GM18858 (cell line): ENCODE measurements at regions not wholly inside any gene's neighbourhood (a gene's known extent, or its start where the extent isn't known, plus 50 kb on each side); places are given as distances from the start of the nearest gene placed in this dataset.
"Not testable (repeated sequence)": the region's sequence is repeated elsewhere in the genome, so short reads cannot be mapped to it uniquely, and the experiment has no call there.

Experiments
- ATAC-seq: cut with Tn5 transposase; IDR thresholded peaks from one replicate; pipeline ENCODE4 v1.9.1; 2021; ENCODE audit not compliant: unreplicated experiment

DNA sequence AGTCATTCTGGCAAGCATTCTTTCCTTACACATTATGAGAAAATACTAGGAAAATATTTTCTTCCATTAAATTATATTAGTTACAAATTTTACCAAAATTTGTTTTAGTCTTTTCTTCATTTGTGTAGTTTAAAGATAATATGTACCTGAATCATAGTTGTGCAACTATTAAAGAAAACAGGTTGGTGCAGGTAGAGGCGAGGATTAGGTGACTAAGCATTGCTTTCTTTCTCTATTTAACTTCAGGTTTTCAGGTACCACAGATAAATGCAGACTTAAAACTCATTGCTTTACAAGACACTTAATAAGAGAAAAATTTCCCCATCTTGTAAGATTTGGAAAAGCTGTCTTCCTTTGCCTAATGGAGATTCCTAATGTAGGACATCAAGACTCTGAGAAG, 1175.5 kb upstream of the ADGRB3 start:
- no peak for ATAC-seq

DNA sequence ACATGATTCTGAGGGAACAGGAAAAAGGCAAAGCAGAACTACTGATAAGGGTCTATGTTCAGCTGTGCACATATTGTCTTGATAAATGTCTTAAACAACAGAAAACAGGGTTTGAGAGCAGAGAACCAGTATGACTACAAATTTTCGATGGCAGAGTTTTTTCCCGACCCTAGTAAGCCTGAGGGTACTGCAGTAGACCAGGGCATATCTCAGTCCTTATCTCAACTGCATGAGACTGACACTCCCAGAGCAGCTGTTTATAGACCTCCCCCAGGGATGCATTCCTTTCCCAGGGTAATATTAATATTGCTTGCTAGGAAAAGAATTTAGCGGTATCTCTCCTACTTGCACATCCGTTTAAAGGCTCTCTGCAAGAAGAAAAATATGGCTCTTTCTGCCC, 1176.8 kb upstream of the ADGRB3 start:
- no peak for ATAC-seq

DNA sequence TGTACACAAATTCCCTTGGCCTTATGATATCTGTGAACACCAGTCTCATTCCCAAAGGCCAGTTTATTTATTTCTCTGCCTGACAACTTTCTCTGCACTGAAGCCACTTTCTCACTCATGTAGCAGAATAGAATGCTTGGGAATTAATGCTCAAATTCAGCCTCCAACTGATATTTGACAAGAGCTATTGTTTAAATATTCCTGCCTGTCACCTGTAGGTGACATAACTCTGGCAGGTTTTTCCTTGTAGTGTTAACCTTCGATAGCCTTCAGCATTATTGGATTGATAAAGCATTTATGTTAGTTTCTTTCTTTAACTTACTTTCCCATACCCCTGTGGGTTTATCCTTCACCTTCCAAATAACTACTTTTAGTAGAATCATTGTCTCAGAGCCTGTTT, 1183.2 kb upstream of the ADGRB3 start:
- no peak for ATAC-seq

DNA sequence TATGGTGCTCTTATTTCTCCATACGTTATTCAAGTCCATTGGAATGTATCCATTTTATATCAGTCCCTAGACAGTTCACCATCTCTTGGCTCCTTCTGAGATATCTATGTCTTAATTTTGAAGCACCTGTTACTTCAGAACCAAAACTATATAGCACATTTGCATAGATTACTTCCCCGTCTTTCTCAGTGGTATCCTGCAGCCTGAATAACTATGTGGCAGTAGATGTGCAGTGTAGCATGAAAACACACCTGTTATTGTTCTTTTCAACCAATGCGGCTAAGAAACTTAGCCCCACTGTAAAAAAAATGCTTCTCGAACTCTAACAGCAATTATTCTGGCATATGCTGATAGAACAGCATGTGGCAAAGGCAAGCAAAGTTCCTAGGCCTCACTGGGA, 1184.4 kb upstream of the ADGRB3 start:
- peak; percentile 73 for ATAC-seq

DNA sequence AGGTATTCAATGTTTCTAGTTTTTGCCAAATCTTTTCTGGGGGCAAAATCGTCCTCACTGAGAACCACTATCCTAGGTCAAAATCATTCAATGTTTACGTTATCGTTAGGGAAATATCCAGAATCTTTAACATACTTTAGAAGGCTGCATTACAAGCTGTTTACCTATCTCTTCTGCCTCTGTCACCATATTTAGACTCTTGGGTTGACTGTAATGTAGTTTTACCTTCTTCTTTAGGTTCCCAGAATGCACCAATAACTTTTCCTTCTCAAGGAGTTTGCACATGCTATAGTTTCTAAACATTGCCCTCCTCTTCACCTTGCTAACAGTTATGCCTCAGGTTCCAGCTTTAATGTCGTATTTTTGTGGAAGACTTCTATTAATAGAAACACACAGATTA, 1185.5 kb upstream of the ADGRB3 start:
- ATAC-seq = no peak

DNA sequence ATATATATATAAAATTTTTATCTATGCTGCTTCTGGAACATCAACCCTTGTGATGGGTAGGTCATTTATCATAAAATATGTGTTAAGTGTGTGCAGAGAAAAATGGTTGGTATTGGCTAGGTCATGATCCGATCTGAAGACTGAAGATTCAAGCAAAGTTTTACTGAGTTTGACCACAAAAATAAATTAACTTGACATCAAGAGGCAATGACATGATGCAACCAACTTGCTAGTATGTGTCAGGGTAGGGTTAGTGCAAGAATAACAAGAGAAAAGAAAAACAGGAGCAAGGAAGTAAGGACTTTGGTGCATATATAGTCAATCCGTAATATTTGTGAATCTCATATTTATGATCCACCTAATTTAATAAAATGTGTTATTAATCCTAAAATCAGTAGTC, 1202.0 kb upstream of the ADGRB3 start:
- ATAC-seq = no peak

DNA sequence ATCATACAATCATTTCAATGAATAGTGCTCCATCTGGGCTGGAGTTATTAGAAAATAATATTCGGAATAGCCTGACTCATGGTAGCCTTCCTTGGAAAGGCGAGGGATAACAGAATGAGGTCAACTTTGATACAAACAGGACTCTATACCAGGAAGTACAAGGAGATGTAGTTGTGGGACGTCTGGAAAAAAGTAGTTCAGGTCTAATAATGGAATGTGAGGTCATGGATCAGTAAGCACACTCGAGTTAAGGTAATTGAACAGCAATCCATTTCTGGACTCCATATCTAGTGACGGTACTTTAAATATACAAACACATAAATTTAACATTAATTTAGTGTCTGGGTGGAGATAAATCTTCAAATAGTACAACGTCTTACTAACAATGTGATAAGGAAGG, 1204.0 kb upstream of the ADGRB3 start:
- no peak for ATAC-seq

DNA sequence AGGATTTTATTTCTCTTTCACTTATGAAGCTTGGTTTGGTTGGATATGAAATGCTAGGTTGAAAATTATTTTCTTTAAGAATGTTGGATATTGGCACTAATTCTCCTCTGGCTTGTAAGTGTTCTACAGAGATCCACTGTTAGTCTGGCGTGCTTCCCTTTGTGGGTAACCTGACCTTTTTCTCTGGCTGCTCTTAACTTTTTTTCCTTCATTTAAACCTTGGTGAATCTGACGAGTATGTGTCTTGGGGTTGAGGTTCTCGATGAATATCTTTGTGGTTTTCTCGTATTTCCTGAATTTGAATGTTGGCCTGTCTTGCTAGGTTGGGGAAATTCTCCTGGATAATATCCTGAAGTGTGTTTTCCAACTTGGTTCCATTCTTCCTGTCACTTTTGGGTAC, 1208.4 kb upstream of the ADGRB3 start:
- not testable (repeated sequence) for ATAC-seq

DNA sequence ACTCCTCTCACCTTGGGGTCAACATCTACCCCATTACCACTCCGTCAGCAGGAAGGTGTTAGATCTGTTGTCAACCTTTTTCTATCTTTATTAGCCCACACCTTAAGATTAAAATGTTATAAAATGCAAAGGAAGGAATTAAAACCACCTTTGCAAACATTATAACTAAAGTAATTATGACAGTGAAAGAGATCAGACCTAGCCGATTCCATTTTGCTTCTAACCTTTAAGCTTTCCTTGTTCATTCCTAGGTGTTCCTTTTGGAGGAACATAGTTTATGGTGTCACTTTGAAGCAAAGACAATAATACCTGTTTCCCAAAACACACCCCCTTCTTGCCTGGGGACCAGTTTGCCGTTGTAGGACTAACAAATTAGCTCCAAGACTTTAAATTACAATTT, 1223.0 kb upstream of the ADGRB3 start:
- ATAC-seq = no peak

DNA sequence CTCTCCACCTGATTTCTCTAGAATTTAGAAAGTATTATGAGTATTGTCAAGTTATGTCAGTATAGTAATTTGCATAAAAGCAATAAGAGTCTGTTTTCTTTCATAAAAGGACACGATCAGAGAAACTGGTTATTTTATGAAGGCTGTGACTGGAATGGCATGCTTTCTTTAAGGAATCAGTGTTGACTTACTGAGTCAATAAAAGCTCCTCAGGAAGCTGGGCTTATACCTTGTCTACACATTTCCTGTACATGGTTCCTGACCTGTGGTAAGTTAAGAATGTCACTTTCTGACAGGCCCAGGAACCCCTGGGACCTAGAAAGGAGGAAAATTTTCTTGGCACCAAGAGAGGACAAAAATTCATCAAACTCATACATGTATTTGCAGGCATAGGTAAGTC, 1224.0 kb upstream of the ADGRB3 start:
- no peak for ATAC-seq

DNA sequence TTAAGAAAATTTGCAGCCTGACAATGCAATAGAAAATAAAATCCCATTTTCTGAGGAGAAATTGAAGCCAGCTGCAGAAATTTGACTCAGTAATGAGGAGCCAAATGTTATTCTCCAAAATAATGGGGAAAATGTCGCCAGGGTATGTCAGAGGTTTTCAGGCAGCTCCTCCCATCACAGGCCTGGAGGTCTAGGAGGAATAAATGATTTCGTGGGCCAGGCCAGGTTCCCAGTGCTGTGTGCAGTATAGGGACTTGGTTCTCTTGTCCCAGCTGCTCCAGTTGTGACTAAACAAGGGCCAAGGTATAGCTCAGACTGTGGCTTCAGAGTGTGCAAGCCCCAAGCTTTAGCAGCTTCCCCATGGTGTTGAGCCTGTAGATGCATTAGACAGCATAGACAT, 1240.8 kb upstream of the ADGRB3 start:
- ATAC-seq = no peak

DNA sequence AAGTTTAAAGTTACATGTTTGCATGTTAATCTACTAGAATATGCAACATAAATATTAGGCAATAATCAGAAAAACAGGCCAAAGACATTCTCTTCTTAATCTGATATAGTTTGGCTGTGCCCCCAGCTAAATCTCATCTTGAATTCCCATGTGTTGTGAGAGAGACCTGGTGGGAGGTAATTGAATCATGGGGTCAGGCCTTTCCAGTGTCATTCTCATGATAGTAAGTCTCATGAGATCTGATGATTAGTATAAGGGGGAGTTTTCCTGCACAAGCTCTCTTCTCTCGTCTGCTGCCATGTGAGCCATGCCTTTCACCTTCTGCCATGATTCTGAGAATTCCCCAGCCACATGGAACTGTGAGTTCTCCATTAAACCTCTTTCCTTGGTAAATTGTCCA, 1241.7 kb upstream of the ADGRB3 start:
- ATAC-seq = no peak

DNA sequence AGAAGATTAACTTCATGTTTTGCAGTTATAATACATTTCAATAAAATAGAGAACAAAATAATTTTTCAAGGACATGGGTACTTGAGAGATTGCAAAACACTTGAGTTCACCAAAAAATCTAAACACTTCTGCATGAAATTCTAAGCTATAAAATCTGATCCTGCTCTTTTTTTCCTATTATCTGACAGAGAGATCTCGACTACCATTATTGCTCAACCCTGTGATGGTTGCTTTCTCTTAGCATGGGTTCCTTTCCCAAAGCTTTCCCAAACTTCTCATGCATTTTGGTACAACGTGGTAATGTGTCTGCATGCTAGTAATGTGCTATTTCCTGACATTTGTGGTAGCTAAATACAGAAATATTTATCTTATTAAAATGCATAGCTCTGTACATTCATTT, 1243.1 kb upstream of the ADGRB3 start:
- ATAC-seq = no peak

DNA sequence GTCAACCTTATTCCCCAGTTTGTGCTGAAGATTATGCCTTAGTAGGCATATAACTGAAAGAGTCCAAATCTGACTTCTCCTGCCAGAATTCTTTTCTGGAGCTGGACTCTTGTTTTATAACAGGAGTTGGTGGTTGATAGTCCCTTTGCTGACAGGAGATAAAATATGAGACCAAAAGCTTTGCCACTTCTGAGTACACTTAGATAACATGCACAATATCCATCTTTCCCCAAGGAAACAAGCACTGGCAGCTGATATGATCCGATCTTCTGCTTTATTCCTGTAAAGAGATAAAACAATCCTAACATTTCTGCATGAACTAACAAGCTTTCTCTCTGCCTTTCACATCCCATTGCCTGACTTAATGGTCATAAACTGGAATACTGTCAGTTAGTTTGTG, 1265.4 kb upstream of the ADGRB3 start:
- no peak for ATAC-seq

DNA sequence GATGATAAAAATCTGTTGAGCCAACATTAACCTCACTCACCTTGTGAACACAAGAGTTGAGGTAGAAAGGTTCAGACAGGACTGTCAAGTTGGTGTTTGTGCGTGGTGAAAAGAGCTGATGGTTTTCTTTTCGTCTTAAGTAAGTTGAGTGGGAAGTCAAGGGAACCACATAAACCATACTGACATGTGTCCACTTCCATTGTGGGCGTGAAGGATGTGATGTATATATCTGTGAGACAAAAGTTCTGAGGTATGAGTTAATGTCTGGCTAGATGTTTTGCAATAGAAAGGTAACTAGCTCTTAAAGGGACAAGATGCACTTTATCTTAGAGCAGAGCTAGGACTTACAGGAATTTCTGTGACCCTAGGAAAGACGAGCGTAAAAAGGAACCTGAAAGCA, 1272.1 kb upstream of the ADGRB3 start:
- ATAC-seq = no peak

DNA sequence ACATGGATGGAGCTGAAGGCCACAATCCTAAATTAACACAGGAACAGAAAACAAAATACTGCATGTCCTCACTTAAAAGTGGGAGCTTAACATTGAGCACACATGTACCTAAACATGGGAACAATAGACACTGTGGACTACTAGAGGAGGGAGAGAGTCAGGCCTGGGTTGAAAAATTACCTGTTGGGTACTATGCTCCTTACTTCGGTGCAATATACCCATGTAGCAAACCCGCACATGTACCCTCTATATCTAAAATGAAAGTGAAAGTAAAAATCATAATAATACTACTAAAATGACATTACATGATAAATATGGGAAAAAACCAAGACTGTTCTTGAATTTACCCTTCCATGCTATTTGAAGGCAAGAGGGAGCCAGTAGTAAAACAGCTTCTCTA, 1273.8 kb upstream of the ADGRB3 start:
- no peak for ATAC-seq

DNA sequence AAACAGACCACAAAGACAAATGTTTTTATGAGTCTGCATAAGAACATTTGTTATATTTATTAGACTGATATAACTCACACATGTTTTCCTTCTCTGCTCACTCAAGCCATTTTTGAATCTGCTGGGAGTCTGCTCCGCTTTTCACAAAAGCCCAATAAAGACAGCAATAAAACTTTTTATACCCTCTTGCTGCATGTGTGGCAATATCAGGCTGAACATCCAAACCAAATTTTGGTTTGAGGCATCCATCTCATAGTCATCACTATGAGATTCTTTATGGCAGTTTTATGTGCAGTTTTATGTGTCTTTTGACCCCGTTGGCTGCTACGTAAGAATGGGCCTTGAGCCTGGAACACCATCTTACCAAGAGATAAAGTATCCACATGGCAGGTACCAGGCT, 1276.8 kb upstream of the ADGRB3 start:
- ATAC-seq = no peak

DNA sequence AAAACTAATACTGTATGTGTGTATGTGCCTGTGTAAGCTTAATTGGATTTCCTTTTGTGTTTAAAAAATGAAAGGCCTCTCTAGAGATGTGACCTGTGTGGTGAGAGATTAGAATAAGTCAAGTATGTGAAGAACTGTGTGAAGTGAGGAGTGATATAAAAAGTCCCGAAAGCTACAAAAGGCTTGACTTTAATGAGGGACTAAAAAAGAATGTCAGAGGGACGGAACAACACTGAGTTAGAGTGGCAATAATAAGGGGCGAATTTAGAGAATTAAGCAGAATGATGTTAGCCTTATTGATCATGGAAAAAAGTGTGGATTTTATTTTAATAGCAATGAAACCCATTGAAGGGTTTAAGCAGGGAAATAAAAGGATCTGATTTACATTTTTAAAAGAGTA, 1281.2 kb upstream of the ADGRB3 start:
- ATAC-seq = no peak

DNA sequence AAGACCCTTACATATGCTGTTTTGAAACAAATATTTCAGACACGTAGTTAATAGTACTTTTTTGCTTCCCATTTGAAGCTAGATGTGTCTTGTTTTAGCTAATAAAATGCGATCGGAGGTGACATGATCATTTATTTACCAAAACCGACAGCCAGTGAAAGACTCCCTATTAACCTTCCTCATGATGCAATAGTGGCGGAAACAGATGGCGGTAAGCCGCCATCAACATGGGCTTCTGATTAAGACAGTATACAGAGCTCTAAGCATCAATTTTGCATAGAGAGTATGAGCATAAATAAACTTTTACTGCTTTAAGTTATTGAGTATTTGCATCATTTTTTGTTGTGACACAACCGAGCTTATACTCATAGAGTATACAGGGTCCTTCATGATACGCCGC, 1282.4 kb upstream of the ADGRB3 start:
- no peak for ATAC-seq

DNA sequence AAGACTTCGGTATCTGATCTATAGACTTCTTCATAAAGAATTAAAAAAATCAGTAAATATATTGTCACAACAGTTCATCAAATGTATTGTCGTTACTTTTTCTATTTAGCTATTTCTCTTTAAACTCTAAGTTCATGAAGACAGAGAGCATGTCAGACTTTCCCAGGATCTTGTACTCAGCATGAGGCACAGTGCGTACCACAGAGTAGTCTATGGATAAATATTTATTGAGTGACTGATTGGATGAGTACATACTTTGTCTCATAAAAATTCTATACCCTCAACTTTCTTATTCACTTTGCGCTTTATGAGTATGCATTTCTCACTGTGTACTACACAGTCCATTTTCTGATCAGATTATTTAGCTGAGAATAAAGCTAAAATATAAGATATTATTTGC, 1284.4 kb upstream of the ADGRB3 start:
- no peak for ATAC-seq

DNA sequence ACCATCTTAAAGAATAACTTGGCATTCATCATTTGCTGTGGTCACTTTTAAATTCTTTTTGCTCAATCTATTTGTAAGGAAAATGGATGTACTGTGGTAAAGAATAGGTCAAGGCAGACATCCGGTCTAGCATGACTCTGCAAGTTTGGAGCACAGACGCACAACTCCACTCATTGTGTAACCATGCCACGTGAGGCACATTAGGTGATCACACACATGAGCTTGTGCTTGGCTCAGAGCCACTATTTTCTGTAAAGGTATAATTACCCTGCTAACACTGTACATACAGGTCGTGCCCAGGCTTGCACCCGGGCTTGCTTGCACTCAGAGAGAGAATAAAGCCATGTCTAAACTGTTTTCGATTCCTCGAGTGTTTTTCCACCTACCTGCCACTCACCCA, 1289.1 kb upstream of the ADGRB3 start:
- no peak for ATAC-seq

DNA sequence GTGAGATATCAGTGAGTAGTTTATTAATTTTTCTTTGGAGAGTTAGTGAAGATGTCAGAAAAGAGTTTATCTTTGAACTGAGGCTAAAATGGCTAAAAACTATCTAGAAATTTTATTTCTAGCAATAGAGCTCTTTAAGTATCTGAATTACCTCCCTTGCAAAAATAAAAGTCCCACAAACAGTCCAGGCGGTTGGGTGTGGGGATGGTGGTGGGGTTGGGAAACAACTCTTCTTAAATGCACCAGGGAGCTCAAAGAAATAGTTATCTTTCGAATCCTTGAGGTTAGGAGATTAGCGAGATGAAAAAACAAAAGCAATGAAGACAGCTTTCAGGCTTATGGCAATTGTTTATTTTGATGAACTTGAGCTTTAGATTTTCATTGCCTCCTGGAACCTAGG, 1299.1 kb upstream of the ADGRB3 start:
- no peak for ATAC-seq

DNA sequence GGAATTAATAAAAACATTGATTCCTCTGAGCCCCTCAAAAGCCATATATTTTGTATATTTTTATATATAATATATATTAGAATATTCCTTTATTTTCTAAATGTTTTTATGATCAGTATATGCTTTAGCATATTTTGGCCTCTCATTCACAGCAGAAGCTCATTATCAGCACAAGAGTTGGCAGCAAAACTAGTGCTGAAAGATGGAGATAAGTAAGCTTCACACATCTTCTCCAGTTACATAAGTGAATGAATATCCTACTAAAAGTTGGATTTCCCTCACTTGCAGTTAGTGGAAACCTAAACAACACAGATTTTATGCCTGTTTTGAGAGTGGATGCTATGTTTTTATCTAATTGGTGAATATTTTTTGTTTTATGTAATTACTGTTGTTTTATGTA, 1303.8 kb upstream of the ADGRB3 start:
- ATAC-seq = no peak

DNA sequence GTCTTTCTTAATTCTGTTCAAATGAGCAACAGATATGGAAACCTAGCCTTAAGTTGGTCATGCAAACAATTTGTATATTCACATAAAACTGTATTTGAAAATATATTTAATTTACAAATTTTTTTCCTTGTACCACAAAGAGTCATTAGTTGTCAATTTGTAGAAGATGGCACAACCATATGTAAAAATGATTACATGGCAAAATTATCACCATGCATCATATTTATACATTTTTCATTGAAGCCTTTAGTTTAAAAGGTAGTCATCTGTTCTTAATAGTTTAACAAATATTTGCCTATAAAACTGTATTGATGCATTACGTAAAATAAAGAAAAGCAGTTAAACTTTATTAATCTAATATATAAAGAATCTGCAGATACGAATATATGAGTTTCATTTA, 1306.8 kb upstream of the ADGRB3 start:
- ATAC-seq = no peak
